ENCODE measurements at regions not wholly inside any gene's neighbourhood (a gene's known extent, or its start where the extent isn't known, plus 50 kb on each side); places are given as distances from the start of the nearest gene placed in this dataset.

DNA sequence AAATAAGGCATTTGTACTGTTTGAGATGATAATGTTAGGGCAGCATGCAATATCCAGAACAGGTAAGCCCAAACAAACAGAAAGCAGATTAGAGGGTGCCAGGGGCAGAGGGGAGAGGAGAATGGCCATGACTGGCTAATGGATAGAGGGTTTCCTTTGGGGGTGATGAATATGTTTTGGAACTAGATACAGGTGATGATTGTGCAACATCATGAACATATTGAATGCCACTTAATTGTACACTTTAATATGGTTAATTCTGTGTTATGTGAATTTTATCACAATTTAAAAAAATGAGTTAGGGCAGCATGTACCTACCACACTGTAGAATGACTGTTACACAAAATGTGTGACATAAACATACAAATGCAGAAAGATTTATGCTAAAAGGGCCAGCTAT is 255.5 kb upstream of the FN1 start:
- no peaks in the 10 kb centered on the region for H3K36me3 ChIP-seq
- peaks cover 8 to 27% of the 10 kb centered on the region in 2 donors for H3K4me1 ChIP-seq
- TF ChIP-seq POLR2A (IDR thresholded peaks at IDR 0.05), result no peak
- TF ChIP-seq, protein P1, sequence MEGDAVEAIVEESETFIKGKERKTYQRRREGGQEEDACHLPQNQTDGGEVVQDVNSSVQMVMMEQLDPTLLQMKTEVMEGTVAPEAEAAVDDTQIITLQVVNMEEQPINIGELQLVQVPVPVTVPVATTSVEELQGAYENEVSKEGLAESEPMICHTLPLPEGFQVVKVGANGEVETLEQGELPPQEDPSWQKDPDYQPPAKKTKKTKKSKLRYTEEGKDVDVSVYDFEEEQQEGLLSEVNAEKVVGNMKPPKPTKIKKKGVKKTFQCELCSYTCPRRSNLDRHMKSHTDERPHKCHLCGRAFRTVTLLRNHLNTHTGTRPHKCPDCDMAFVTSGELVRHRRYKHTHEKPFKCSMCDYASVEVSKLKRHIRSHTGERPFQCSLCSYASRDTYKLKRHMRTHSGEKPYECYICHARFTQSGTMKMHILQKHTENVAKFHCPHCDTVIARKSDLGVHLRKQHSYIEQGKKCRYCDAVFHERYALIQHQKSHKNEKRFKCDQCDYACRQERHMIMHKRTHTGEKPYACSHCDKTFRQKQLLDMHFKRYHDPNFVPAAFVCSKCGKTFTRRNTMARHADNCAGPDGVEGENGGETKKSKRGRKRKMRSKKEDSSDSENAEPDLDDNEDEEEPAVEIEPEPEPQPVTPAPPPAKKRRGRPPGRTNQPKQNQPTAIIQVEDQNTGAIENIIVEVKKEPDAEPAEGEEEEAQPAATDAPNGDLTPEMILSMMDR (IDR thresholded peaks at IDR 0.05), result no peak
- H3K27me3 ChIP-seq, result no peaks in the 10 kb centered on the region
- DNase-seq, result no peak
- H3K27ac ChIP-seq, result no peak overlapping the region
- H3K4me3 ChIP-seq (replicated peaks in 1 of 3), result no peak overlapping the region
- intact Hi-C loops (cut with DNase I), result no loop called here
- H3K9me3 ChIP-seq, result no peaks in the 10 kb centered on the region

DNA sequence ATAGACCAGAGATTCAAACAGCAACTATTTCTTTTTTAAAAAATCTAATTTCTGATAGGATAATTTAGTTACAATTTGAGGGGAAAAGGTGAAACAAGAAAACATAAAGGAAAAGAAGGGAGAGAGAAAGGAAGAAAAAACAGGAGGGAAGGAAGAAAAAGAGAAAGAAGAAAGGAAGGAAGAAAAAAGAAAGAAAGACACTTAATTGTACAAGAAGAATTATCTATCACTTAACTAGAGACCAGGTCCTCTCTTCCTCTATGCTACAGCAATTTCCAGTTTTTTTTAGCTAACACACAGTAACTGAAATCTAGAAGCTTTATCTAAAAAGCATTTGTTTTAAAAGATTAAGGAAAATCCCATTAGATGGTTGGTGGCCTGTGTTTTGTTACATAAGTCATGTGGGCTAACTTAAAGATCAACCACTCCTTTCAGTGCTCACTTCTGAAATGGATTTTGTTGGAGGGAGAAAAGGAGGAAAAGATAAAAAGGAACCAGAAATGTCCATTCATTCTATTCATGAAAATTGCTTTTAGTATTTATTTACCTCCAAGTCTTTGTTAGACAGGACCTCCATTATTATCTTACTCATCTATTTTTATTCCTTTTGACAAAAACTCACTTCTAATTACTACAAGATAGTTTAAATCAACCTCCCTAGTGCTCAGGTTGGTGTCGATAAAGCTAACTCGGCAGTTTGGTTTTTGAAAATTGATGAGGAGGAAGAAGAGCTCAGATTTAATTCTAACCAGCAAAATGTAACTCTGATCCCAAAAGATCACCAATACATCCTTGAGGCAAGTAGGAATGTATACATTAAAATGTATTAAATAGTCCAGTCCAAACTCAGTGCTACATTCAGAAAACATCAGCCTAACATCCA is 251.5 kb upstream of the FN1 start:
- no peak overlapping the region for H3K27ac ChIP-seq
- H3K36me3 ChIP-seq, result no peaks in the 10 kb centered on the region
- intact Hi-C loops (cut with DNase I), result no loop called here
- H3K4me1 ChIP-seq, result peaks cover 0 to 8% of the 10 kb centered on the region in 2 donors
- WGBS, 2 donors, result 96 to 98% methylated on average over 2 of the region's 2 CpGs
- H3K4me3 ChIP-seq (replicated peaks in 1 of 3), result no peak overlapping the region
- no peak for DNase-seq
- no peaks in the 10 kb centered on the region for H3K9me3 ChIP-seq
- H3K27me3 ChIP-seq, result no peaks in the 10 kb centered on the region
- TF ChIP-seq, protein P1 (IDR thresholded peaks at IDR 0.05), result no peak
- TF ChIP-seq POLR2A (IDR thresholded peaks at IDR 0.05), result no peak

DNA sequence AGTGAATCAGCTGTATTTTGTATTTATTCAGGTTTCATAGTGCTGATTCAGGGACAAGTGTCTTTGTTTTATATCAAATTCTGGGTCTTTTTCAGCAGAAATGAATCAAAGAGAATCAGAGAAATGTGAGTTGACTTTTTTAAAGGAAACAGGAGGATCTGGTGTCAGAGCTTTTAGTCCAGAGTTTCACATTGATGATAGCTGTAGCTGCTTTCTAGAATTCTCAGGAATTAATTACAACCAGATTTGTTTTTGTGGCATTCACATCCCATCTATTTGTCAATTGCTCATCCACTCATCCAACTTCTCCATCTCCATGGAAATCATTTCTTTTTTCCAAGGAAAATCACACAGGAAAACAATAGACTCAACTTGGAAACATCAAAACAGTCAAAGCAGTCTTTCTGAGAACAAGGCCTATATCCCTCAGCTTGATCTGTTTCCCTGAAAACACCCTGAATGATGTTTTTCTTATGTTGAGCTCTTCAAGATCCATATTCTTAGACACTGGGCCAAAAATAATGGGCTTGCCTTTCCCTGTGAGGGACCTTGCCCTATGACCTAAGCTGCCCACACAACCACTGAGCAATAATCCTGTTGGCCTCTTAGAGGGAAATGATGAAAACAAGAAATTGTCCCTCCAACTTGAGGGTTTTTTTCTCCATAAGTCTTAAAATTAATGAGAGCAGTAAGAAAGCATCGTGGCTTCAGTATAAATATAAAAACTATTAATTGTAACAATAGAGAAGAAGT is 249.5 kb upstream of the FN1 start:
- H3K4me3 ChIP-seq (replicated peaks in 1 of 3), result no peak overlapping the region
- no peaks in the 10 kb centered on the region for H3K36me3 ChIP-seq
- 75 to 81% methylated on average over 1 of the region's 1 CpG for WGBS, 2 donors
- intact Hi-C loops (cut with DNase I), result no loop called here
- H3K27ac ChIP-seq, result no peak overlapping the region
- TF ChIP-seq, protein P1 (IDR thresholded peaks at IDR 0.05), result no peak
- no peak for TF ChIP-seq POLR2A (IDR thresholded peaks at IDR 0.05)
- H3K9me3 ChIP-seq, result no peaks in the 10 kb centered on the region
- no peak for DNase-seq
- H3K4me1 ChIP-seq, result peaks cover 0 to 5% of the 10 kb centered on the region in 2 donors
- no peaks in the 10 kb centered on the region for H3K27me3 ChIP-seq

DNA sequence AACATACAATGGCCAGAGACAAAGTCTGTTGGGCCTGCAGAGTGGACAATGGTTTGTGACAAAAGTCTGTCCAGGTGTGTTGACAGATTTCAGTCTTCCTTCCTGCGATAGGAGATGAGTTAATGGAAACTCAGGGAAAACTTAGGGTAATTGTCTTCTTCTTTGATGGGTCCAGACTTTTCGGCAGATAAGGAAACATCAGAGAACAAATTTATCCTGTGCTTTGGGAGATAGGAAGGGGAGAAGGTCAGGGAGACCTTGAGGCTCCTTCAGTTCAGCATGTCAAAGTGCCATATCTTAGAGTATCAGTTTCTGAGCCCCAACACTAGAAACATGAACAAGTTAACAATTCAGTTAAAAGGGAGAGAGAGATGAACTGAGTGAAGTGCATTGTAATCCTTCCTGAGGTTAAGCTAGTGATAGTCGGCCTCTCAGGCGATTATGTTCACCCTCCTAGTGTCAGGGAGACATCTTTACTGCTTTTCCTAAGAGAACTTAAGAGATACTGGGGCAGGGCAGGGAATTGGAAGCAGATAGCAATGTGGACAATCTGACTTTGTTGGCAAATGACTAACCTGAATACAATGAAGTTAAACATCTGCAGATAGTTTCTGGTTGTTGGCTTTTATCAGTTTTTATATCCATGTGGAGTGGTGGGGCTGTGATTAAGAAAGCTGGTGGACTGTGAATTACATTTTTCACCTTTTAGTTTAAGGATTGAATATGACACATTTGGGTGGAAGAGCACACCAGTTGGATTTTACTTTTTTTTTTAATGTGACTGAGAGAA is 248.8 kb upstream of the FN1 start:
- Histone ChIP-seq H3K9me3 (no peaks in the 10 kb centered on the region), H3K27me3 (no peaks in the 10 kb centered on the region), H3K4me3 (replicated peaks in 1 of 3) (no peak overlapping the region), H3K4me1 (peaks cover 0 to 5% of the 10 kb centered on the region in 2 donors), H3K36me3 (no peaks in the 10 kb centered on the region), H3K27ac (no peak overlapping the region)
- intact Hi-C loops (cut with DNase I), result no loop called here
- TF ChIP-seq, protein P1 (IDR thresholded peaks at IDR 0.05), result no peak
- no peak for TF ChIP-seq POLR2A (IDR thresholded peaks at IDR 0.05)
- no peak for DNase-seq
- 83 to 89% methylated on average over 4 of the region's 4 CpGs for WGBS, 2 donors
